ENCODE measurements at regions not wholly inside any gene's neighbourhood (a gene's known extent, or its start where the extent isn't known, plus 50 kb on each side); places are given as distances from the start of the nearest gene placed in this dataset.
"Not testable (repeated sequence)": the region's sequence is repeated elsewhere in the genome, so short reads cannot be mapped to it uniquely, and the experiment has no call there.

DNA sequence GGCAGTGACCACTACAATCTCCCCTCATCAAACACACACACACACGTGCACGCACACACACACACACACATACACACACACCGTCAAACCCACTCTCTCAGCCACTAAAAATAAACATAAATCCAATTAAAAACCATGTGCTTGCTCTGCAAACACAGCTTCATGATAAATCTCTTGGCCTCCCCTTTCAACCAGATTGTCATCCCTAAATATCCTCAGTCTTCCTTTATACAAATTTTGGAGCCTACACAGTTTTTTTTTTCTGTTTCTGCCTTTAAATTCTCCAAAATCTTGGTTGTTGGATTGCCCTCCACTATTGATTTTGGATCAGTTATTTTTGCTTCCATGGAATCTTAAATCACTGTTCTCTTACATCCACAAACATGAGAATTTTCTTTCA is 245.6 kb downstream of the SATB1 start:
- no peak for DNase-seq (ENCODE audit: low read depth)
- no peak overlapping the region for H3K4me3 ChIP-seq (ENCODE audit: low read depth, low read length)
- TF ChIP-seq, protein P1, sequence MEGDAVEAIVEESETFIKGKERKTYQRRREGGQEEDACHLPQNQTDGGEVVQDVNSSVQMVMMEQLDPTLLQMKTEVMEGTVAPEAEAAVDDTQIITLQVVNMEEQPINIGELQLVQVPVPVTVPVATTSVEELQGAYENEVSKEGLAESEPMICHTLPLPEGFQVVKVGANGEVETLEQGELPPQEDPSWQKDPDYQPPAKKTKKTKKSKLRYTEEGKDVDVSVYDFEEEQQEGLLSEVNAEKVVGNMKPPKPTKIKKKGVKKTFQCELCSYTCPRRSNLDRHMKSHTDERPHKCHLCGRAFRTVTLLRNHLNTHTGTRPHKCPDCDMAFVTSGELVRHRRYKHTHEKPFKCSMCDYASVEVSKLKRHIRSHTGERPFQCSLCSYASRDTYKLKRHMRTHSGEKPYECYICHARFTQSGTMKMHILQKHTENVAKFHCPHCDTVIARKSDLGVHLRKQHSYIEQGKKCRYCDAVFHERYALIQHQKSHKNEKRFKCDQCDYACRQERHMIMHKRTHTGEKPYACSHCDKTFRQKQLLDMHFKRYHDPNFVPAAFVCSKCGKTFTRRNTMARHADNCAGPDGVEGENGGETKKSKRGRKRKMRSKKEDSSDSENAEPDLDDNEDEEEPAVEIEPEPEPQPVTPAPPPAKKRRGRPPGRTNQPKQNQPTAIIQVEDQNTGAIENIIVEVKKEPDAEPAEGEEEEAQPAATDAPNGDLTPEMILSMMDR (conservative IDR thresholded peaks at IDR 0.05; ENCODE audit: low read depth, low read length), result no peak

GRCh38 chr3:18177271-18177670 is 247.9 kb downstream of the SATB1 start:
- H3K4me3 ChIP-seq (ENCODE audit: low read depth, low read length), result no peak overlapping the region
- TF ChIP-seq, protein P1 (conservative IDR thresholded peaks at IDR 0.05; ENCODE audit: low read depth, low read length), result no peak
- no peak for DNase-seq (ENCODE audit: low read depth)

DNA sequence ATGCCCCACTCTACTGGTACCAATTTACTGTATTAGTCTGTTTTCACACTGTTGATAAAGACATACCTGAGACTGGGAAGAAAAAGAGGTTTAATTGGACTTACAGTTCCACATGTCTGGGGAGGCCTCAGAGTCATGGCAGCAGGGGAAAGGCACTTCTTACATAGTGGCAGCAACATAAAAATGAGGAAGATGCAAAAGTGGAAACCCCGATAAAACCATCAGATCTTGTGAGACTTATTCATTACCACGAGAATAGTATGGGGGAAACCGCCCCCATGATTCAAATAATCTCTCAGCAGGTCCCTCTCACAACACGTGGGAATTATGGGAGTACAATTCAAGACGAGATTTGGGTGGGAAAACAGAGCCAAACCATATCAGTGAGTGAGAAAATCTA is 251.2 kb downstream of the SATB1 start:
- not testable (repeated sequence) for H3K4me3 ChIP-seq (ENCODE audit: low read depth, low read length); DNase-seq (ENCODE audit: low read depth)

DNA sequence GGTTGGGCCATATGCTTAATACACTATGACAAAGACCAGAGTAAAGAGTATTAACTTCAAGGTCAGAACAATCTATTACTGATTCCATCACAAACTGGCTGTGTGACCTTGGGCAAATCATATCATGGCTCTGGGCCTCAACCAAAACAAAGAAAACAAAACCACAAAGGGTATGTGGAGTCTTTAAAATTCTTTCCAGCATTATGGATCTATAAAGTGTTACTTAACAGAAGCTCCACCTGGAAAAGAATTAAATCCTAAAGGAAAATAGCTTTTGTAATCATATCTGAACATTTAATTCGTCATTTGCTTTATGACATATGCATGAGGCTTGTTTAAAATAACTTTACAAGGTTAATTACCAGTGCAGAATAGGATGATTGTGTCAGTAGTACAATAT is 265.5 kb downstream of the SATB1 start:
- DNase-seq (ENCODE audit: low read depth), result no peak
- TF ChIP-seq, protein P1 (conservative IDR thresholded peaks at IDR 0.05; ENCODE audit: low read depth, low read length), result no peak
- no peak overlapping the region for H3K4me3 ChIP-seq (ENCODE audit: low read depth, low read length)

DNA sequence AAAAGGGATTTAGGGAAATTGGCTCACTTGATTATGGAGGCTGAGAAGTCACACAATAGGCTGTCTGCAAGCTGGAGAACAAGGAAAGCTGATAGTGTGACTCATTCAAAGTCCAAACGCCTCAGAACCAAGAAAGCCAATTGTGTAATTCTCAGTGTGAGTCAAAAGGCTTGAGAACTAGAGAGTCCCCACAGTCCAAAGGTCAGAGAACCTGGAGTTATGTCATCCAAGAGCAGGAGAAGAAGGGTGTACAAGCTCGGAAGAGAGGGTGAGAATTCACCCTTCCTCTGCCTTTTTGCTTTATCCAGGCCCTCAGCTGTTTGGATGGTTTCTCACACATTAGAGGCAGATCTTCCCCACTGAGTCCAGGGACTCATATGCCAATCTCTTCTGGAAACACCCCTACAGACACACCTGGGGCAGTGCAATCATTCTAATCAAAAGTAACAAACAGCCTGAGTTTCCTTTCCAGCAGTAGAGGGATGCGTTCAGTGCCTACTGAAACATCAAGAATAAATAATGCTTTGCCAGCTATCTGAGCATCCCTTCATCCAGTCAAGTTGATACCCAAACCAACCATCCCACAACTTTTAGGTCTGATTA is 271.5 kb downstream of the SATB1 start:
- TF ChIP-seq, protein P1 (conservative IDR thresholded peaks at IDR 0.05; ENCODE audit: low read depth, low read length), result no peak
- H3K4me3 ChIP-seq (ENCODE audit: low read depth, low read length), result no peak overlapping the region
- DNase-seq (ENCODE audit: low read depth), result peak; percentile 87

GRCh38 chr3:18151199-18151598 is 273.9 kb downstream of the SATB1 start:
- TF ChIP-seq, protein P1 (conservative IDR thresholded peaks at IDR 0.05; ENCODE audit: low read depth, low read length), result no peak
- no peak overlapping the region for H3K4me3 ChIP-seq (ENCODE audit: low read depth, low read length)
- DNase-seq (ENCODE audit: low read depth), result no peak

DNA sequence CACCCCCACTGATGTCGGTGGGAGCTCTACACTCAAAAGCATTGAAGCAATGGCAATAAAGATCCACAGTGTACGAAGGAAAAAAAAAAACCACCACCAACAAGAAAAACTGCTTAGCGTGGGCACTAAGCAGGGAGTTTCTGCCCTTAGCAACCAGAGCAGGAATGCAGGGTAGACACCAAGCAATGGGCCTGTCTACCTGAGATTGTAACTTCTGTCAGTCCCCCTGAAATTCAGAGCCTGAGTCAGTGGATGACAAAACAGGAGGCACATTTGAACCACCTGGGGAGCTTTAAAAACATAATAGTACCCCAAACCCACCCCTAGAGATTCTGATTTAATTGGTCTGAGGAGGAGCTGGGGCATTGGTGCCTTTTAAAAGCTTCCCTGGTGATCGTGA is 275.2 kb downstream of the SATB1 start:
- no peak for DNase-seq (ENCODE audit: low read depth)
- TF ChIP-seq, protein P1 (conservative IDR thresholded peaks at IDR 0.05; ENCODE audit: low read depth, low read length), result no peak
- H3K4me3 ChIP-seq (ENCODE audit: low read depth, low read length), result no peak overlapping the region
